ENCODE measurements at regions not wholly inside any gene's neighbourhood (a gene's known extent, or its start where the extent isn't known, plus 50 kb on each side); places are given as distances from the start of the nearest gene placed in this dataset.

GRCh38 chr9:86893811-86894490, 53.4 kb downstream of the GAS1 start:
- no peak overlapping the region for H3K4me3 ChIP-seq (ENCODE audit: low read length)
- peak; percentile 62 for DNase-seq (ENCODE audit: low read depth)
- peak; percentile 37 for TF ChIP-seq CTCF (conservative IDR thresholded peaks at IDR 0.05; ENCODE audit: low read length)

- no peak for DNase-seq (ENCODE audit: low read depth)
- TF ChIP-seq CTCF (conservative IDR thresholded peaks at IDR 0.05; ENCODE audit: low read length): no peak
- no peak overlapping the region for H3K4me3 ChIP-seq (ENCODE audit: low read length)
Measured at GRCh38 chr9:86892576-86892975, 54.7 kb downstream of the GAS1 start.

GRCh38 chr9:86891886-86892437, 55.3 kb downstream of the GAS1 start:
- no peak overlapping the region for H3K4me3 ChIP-seq (ENCODE audit: low read length)
- TF ChIP-seq CTCF (conservative IDR thresholded peaks at IDR 0.05; ENCODE audit: low read length): no peak
- DNase-seq (ENCODE audit: low read depth): peak; percentile 38

GRCh38 chr9:86891091-86891490, 56.2 kb downstream of the GAS1 start:
- TF ChIP-seq CTCF (conservative IDR thresholded peaks at IDR 0.05; ENCODE audit: low read length): no peak
- no peak overlapping the region for H3K4me3 ChIP-seq (ENCODE audit: low read length)
- DNase-seq (ENCODE audit: low read depth): peak; percentile 85

GRCh38 chr9:86885232-86885631, 62.1 kb downstream of the GAS1 start:
- DNase-seq (ENCODE audit: low read depth): no peak
- no peak for TF ChIP-seq CTCF (conservative IDR thresholded peaks at IDR 0.05; ENCODE audit: low read length)
- no peak overlapping the region for H3K4me3 ChIP-seq (ENCODE audit: low read length)

GRCh38 chr9:86876621-86877196, 70.6 kb downstream of the GAS1 start:
- DNase-seq (ENCODE audit: low read depth): no peak
- no peak overlapping the region for H3K4me3 ChIP-seq (ENCODE audit: low read length)
- TF ChIP-seq CTCF (conservative IDR thresholded peaks at IDR 0.05; ENCODE audit: low read length): no peak

- H3K4me3 ChIP-seq (ENCODE audit: low read length): no peak overlapping the region
- TF ChIP-seq CTCF (conservative IDR thresholded peaks at IDR 0.05; ENCODE audit: low read length): no peak
- DNase-seq (ENCODE audit: low read depth): peak; percentile 48
Measured at GRCh38 chr9:86868616-86869015, 78.7 kb downstream of the GAS1 start.
